Stomach (tissue), 8 donors: ENCODE measurements at regions not wholly inside any gene's neighbourhood (a gene's known extent, or its start where the extent isn't known, plus 50 kb on each side); places are given as distances from the start of the nearest gene placed in this dataset.

Experiments used
- DNase-seq, 2 donors: peaks; one replicate each; pipeline versions ENCODE4 v3.0.0 to v3.0.0-alpha.2; 2013 to 2019
- H3K27ac ChIP-seq, 5 donors: fragments of 200-600 bp in 4 of 5; sonication (generic) in 4 of 5; one replicate each; pipeline ENCODE4 v1.5.1; 2013 to 2019; ENCODE audit warnings: mild to moderate bottlenecking in 1 of 5, moderate library complexity in 1 of 5
- H3K27me3 ChIP-seq, 3 donors: fragments of 200-600 bp; sonication (generic); one replicate each; pipeline ENCODE4 v1.5.1; 2017 to 2019; ENCODE audit warnings: mixed run types in 1 of 3
- H3K36me3 ChIP-seq, 4 donors: fragments of 200-600 bp; sonication (generic); 1 replicate in 3 of 4; 2 replicates in 1 of 4; pipeline ENCODE4 v1.5.1; 2016 to 2019
- H3K4me1 ChIP-seq, 4 donors: fragments of 200-600 bp; sonication (generic); one replicate each; pipeline ENCODE4 v1.5.1; 2016 to 2019
- H3K4me3 ChIP-seq, 4 donors: fragments of 200-600 bp; sonication (generic) in 3 of 4; one replicate each; pipeline ENCODE4 v1.5.1; 2016 to 2019; ENCODE audit warnings: mild to moderate bottlenecking in 1 of 4
- H3K9me3 ChIP-seq, 4 donors: fragments of 200-600 bp; sonication (generic); one replicate each; pipeline ENCODE4 v1.5.1; 2016 to 2019
- EP300 ChIP-seq: sonication (generic); formaldehyde crosslinking; IDR thresholded peaks from one replicate; pipeline ENCODE4 v1.6.1; 2017; ENCODE audit warnings: antibody characterized with exemption
- POLR2A ChIP-seq, 4 donors: fragments of 450-650 bp; IDR thresholded peaks; one replicate each; pipeline ENCODE4 v1.6.1; 2016; ENCODE audit warnings: antibody characterized with exemption in 4 of 4, control low read depth in 2 of 4, mild to moderate bottlenecking in 1 of 4, moderate library complexity in 1 of 4
- POLR2AphosphoS5 ChIP-seq, 3 donors: sonication (generic); formaldehyde crosslinking; IDR thresholded peaks; one replicate each; pipeline ENCODE4 v1.6.1; 2016; ENCODE audit warnings: antibody characterized with exemption in 3 of 3
- WGBS, 5 donors: extraction: QIAGEN DNeasy Blood & Tissue Kit in 3 of 5; methylation state at CpG; one replicate each; pipeline versions ENCODE4 v1.1.5 to v1.1.7; 2013 to 2018; 5-methylcytosine and 5-hydroxymethylcytosine counted together
- intact Hi-C: fragments of 100-400 bp; cut with DNase I; formaldehyde crosslinking; loops from one replicate; pipeline ENCODE4 v1.15.1; 2023; ENCODE audit warnings: low total_unique reads
- TF ChIP-seq, protein P1 (sequence below), 7 experiments: fragments of 450-650 bp in 4 of 7; fragments of 200-600 bp in 3 of 7; sonication (generic) in 3 of 7; IDR thresholded peaks; one replicate each; pipeline ENCODE4 v1.5.1; 2016 to 2019; ENCODE audit warnings: antibody characterized with exemption in 7 of 7, control low read depth in 2 of 7, mild to moderate bottlenecking in 1 of 7
- donor health status: healthy with polysubstance abuse.
- donor health status: Bipolar disorder and iron deficiency.
- donor health status: healthy.

DNA sequence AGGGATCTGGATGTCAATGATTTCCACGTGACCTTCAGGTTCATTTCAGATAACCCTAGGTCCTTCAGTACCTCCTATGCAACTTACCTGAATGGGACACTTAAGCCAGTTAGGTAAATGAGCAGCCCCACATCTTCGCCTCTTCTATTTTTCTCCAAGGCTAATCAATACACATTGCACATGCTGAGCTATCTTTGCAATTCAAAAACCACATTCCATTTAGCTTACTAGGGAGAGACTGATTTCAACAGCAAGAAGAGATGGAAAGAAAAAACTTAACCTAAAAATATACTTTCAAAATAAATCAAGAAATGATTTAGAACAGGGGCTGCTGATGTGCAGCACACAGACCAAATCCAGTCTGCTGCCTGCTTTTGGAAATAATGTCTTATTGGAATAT is 81.8 kb upstream of the CDCA7L start:
- TF ChIP-seq POLR2AphosphoS5 (IDR thresholded peaks at IDR 0.05) (no peak), POLR2A (IDR thresholded peaks at IDR 0.05) (no peak)
- TF ChIP-seq, protein P1, sequence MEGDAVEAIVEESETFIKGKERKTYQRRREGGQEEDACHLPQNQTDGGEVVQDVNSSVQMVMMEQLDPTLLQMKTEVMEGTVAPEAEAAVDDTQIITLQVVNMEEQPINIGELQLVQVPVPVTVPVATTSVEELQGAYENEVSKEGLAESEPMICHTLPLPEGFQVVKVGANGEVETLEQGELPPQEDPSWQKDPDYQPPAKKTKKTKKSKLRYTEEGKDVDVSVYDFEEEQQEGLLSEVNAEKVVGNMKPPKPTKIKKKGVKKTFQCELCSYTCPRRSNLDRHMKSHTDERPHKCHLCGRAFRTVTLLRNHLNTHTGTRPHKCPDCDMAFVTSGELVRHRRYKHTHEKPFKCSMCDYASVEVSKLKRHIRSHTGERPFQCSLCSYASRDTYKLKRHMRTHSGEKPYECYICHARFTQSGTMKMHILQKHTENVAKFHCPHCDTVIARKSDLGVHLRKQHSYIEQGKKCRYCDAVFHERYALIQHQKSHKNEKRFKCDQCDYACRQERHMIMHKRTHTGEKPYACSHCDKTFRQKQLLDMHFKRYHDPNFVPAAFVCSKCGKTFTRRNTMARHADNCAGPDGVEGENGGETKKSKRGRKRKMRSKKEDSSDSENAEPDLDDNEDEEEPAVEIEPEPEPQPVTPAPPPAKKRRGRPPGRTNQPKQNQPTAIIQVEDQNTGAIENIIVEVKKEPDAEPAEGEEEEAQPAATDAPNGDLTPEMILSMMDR (IDR thresholded peaks at IDR 0.05): no peak
- 70 to 83% (median 79%) methylated on average over 2 of the region's 2 CpGs for WGBS, 5 donors
- Histone ChIP-seq H3K27me3 (no peaks in the 10 kb centered on the region), H3K4me3 (no peak overlapping the region), H3K4me1 (no peaks in the 10 kb centered on the region), H3K36me3 (no peaks in the 10 kb centered on the region), H3K9me3 (peaks cover 0 to 9% (median 2%) of the 10 kb centered on the region in 4 donors), H3K27ac (no peak overlapping the region)
- no peak for DNase-seq
- intact Hi-C loops: no loop called here

GRCh38 chr7:22025983-22026382 is 80.3 kb upstream of the CDCA7L start:
- no peak for DNase-seq
- H3K4me3 ChIP-seq: no peak overlapping the region
- TF ChIP-seq, protein P1 (IDR thresholded peaks at IDR 0.05): no peak
- TF ChIP-seq EP300 (no peak), POLR2AphosphoS5 (IDR thresholded peaks at IDR 0.05) (no peak), POLR2A (IDR thresholded peaks at IDR 0.05) (no peak)
- H3K27me3 ChIP-seq: no peaks in the 10 kb centered on the region
- H3K36me3 ChIP-seq: no peaks in the 10 kb centered on the region
- H3K27ac ChIP-seq: no peak overlapping the region
- 71 to 82% (median 77%) methylated on average over 7 of the region's 7 CpGs for WGBS, 5 donors
- intact Hi-C loops: no loop called here
- peaks cover 0 to 5% (median 2%) of the 10 kb centered on the region in 4 donors for H3K9me3 ChIP-seq
- no peaks in the 10 kb centered on the region for H3K4me1 ChIP-seq

GRCh38 chr7:22025075-22025474 is 79.4 kb upstream of the CDCA7L start:
- Histone ChIP-seq H3K4me1 (no peaks in the 10 kb centered on the region), H3K27me3 (no peaks in the 10 kb centered on the region), H3K4me3 (no peak overlapping the region), H3K27ac (no peak overlapping the region), H3K9me3 (peaks cover 0 to 5% (median 2%) of the 10 kb centered on the region in 4 donors), H3K36me3 (no peaks in the 10 kb centered on the region)
- WGBS, 5 donors: 94 to 98% (median 96%) methylated on average over 2 of the region's 2 CpGs
- DNase-seq: no peak
- TF ChIP-seq, protein P1 (IDR thresholded peaks at IDR 0.05): no peak
- no peak for TF ChIP-seq EP300
- no peak for TF ChIP-seq POLR2A (IDR thresholded peaks at IDR 0.05)
- no peak for TF ChIP-seq POLR2AphosphoS5 (IDR thresholded peaks at IDR 0.05)
- intact Hi-C loops: no loop called here

GRCh38 chr7:22019931-22020330 is 74.2 kb upstream of the CDCA7L start:
- no peak overlapping the region for H3K4me3 ChIP-seq
- no peak for DNase-seq
- intact Hi-C loops: no loop called here
- no peaks in the 10 kb centered on the region for H3K4me1 ChIP-seq
- TF ChIP-seq POLR2A (IDR thresholded peaks at IDR 0.05) (no peak), POLR2AphosphoS5 (IDR thresholded peaks at IDR 0.05) (no peak), EP300 (no peak)
- TF ChIP-seq, protein P1 (IDR thresholded peaks at IDR 0.05): no peak
- no peaks in the 10 kb centered on the region for H3K36me3 ChIP-seq
- no peak overlapping the region for H3K27ac ChIP-seq
- WGBS, 5 donors: 86 to 95% (median 90%) methylated on average over 3 of the region's 3 CpGs
- H3K27me3 ChIP-seq: no peaks in the 10 kb centered on the region
- H3K9me3 ChIP-seq: no peaks in the 10 kb centered on the region
